ENCODE measurements at regions not wholly inside any gene's neighbourhood (a gene's known extent, or its start where the extent isn't known, plus 50 kb on each side); places are given as distances from the start of the nearest gene placed in this dataset.

DNA sequence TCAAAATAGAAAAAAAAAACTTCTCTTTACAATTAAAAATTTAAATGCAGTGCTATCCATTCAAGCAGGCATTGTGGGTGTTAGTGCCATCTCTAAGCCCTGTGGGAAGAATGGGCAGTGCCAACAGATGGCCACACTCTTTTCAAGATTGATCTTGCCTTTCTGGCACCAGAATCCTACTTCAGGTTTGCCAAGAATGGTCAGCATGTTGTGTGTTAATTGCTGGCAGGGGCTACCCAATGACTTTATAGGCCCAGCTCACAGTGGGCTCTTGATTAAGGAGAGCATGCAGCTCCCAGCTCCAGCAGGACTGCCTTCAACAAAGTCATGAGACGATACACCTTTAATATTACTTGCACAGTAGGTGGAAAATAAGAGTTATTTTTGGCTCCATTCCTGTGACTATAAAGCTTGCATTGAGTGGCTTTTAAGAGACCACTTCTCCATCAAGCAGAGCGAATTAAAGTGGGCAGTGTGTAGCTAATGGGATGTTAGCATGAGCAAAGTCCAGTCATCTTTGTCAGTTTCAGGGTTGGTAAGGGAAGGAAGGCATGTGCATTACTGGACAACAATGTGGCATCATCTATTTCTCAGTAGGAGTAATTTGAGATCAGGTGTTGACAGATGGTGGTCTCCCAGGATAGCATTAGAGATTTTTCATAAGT is 476.8 kb downstream of the C3orf38 start:
- TF ChIP-seq, protein P1, sequence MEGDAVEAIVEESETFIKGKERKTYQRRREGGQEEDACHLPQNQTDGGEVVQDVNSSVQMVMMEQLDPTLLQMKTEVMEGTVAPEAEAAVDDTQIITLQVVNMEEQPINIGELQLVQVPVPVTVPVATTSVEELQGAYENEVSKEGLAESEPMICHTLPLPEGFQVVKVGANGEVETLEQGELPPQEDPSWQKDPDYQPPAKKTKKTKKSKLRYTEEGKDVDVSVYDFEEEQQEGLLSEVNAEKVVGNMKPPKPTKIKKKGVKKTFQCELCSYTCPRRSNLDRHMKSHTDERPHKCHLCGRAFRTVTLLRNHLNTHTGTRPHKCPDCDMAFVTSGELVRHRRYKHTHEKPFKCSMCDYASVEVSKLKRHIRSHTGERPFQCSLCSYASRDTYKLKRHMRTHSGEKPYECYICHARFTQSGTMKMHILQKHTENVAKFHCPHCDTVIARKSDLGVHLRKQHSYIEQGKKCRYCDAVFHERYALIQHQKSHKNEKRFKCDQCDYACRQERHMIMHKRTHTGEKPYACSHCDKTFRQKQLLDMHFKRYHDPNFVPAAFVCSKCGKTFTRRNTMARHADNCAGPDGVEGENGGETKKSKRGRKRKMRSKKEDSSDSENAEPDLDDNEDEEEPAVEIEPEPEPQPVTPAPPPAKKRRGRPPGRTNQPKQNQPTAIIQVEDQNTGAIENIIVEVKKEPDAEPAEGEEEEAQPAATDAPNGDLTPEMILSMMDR (IDR thresholded peaks at IDR 0.05): no peak
- TF ChIP-seq EP300 (IDR thresholded peaks at IDR 0.05) (no peak), POLR2A (IDR thresholded peaks at IDR 0.05) (no peak), POLR2AphosphoS5 (IDR thresholded peaks at IDR 0.05) (no peak)
- no peaks in the 10 kb centered on the region for H3K9me3 ChIP-seq
- H3K4me1 ChIP-seq: no peaks in the 10 kb centered on the region
- no peaks in the 10 kb centered on the region for H3K36me3 ChIP-seq
- no peaks in the 10 kb centered on the region for H3K27me3 ChIP-seq
- no peak overlapping the region for H3K4me3 ChIP-seq
- H3K27ac ChIP-seq: no peak overlapping the region
- WGBS, 2 donors: 66 to 87% methylated on average over 2 of the region's 2 CpGs
- no peak for DNase-seq
- intact Hi-C loops (cut with DNase I): no loop called here

DNA sequence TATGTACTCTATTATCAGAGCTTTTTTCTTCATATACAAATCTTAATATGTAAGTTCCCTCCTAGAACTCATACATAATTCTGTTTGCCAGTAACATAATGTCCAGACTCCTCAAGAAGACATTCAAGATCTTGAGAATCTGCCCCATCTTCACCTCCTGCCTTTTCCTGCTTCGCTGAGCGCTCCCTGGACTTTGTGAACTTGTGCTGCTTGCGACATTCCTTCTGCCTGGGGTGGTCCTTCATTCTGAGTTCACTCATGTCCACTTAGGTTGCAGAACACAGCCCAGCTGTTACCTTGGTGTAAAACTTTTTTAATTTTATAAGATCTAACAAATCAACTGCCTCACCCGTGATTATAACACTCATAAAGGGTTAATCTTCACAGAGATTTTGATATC is 478.5 kb upstream of the EPHA3 start:
- 90 to 92% methylated on average over 4 of the region's 4 CpGs for WGBS, 2 donors
- no peaks in the 10 kb centered on the region for H3K27me3 ChIP-seq
- H3K4me3 ChIP-seq: no peak overlapping the region
- H3K9me3 ChIP-seq: no peaks in the 10 kb centered on the region
- intact Hi-C loops (cut with DNase I): no loop called here
- H3K36me3 ChIP-seq: no peaks in the 10 kb centered on the region
- no peak for DNase-seq
- H3K27ac ChIP-seq: no peak overlapping the region
- TF ChIP-seq, protein P1 (IDR thresholded peaks at IDR 0.05): no peak
- no peak for TF ChIP-seq EP300 (IDR thresholded peaks at IDR 0.05)
- TF ChIP-seq POLR2AphosphoS5 (IDR thresholded peaks at IDR 0.05): no peak
- TF ChIP-seq POLR2A (IDR thresholded peaks at IDR 0.05): no peak
- no peaks in the 10 kb centered on the region for H3K4me1 ChIP-seq

DNA sequence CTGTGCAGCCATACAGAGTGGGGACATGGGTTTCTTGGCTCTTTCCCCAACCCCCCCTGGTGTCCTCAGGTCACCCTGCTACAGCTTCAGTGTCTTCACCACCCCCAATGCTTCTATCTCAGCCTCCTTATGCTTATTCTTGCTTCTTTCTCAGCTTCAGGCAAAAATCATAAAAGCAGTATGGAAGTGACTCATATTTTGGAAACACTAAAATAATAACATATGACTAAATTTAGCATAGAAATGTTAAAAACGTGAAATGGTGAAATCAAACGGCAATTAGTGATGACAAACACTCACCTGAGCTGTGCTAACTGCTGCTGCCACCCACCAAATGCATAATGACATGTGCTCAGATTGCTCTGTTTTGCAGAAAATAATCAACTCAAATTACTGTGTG is 475.2 kb upstream of the EPHA3 start:
- H3K36me3 ChIP-seq: no peaks in the 10 kb centered on the region
- H3K27ac ChIP-seq: no peak overlapping the region
- H3K4me3 ChIP-seq: no peak overlapping the region
- 45 to 72% methylated on average over 2 of the region's 2 CpGs for WGBS, 2 donors
- DNase-seq: no peak
- H3K9me3 ChIP-seq: no peaks in the 10 kb centered on the region
- no peaks in the 10 kb centered on the region for H3K4me1 ChIP-seq
- no peak for TF ChIP-seq EP300 (IDR thresholded peaks at IDR 0.05)
- no peak for TF ChIP-seq POLR2AphosphoS5 (IDR thresholded peaks at IDR 0.05)
- no peak for TF ChIP-seq POLR2A (IDR thresholded peaks at IDR 0.05)
- TF ChIP-seq, protein P1 (IDR thresholded peaks at IDR 0.05): no peak
- H3K27me3 ChIP-seq: no peaks in the 10 kb centered on the region
- intact Hi-C loops (cut with DNase I): no loop called here

DNA sequence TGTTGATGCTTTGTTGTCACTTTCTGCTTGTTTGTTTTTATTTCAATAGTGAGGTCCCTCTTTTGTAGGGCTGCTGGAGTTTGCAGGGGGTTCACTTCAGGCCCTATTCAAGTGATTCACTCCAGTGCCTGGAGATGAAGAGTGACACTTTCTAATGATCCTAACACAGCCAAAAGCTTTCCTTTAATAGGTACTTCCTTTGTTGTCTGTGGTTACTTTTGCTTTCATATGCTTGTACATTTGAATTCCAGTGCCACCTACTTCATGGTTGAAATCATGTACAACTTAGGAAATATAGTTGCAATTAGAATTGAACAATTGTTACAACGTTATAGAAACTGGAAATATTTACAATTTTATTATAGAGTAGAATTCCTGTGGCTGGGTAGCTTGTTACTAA is 466.8 kb upstream of the EPHA3 start:
- WGBS, 2 donors: 46 to 61% methylated on average over 1 of the region's 1 CpG
- Histone ChIP-seq H3K4me1 (no peaks in the 10 kb centered on the region), H3K27me3 (no peaks in the 10 kb centered on the region), H3K36me3 (no peaks in the 10 kb centered on the region), H3K4me3 (no peak overlapping the region), H3K9me3 (no peaks in the 10 kb centered on the region), H3K27ac (no peak overlapping the region)
- TF ChIP-seq EP300 (IDR thresholded peaks at IDR 0.05) (no peak), POLR2AphosphoS5 (IDR thresholded peaks at IDR 0.05) (no peak), POLR2A (IDR thresholded peaks at IDR 0.05) (no peak)
- TF ChIP-seq, protein P1 (IDR thresholded peaks at IDR 0.05): no peak
- intact Hi-C loops (cut with DNase I): no loop called here
- no peak for DNase-seq

DNA sequence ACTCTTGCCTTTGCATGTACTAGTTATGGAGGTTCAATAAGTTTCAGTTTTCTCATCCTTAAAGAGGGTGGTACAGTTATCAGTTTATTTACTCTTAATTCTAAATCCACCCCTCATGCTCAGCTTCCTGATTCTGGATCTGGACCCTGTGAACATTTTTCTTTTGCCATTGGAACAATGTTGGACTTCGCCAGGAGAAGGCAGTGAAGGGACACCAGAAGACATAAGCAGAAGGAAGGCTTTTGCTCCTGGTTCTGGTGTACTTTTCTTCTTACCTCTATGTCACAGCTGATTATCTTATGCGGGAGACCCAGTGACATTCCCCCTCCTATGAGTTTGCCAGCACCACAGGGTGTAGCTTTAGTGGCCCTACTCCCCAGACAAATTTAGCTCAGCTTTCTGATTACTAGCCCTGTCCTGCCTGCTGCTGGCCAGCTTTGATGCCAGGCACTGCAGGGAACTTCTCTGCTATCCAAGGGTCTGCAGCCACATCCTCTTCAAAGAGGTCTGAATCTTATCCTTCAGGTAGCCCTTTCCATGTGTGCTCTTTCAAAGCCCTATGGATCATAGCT is 466.3 kb upstream of the EPHA3 start:
- TF ChIP-seq POLR2AphosphoS5 (IDR thresholded peaks at IDR 0.05) (no peak), POLR2A (IDR thresholded peaks at IDR 0.05) (no peak), EP300 (IDR thresholded peaks at IDR 0.05) (no peak)
- TF ChIP-seq, protein P1 (IDR thresholded peaks at IDR 0.05): no peak
- Histone ChIP-seq H3K27me3 (no peaks in the 10 kb centered on the region), H3K4me1 (no peaks in the 10 kb centered on the region), H3K9me3 (no peaks in the 10 kb centered on the region), H3K4me3 (no peak overlapping the region), H3K36me3 (no peaks in the 10 kb centered on the region), H3K27ac (no peak overlapping the region)
- 72 to 84% methylated on average over 2 of the region's 2 CpGs for WGBS, 2 donors
- no peak for DNase-seq
- intact Hi-C loops (cut with DNase I): no loop called here
